Tongue (tissue), 1 donor: ENCODE measurements at regions not wholly inside any gene's neighbourhood (a gene's known extent, or its start where the extent isn't known, plus 50 kb on each side); places are given as distances from the start of the nearest gene placed in this dataset.

ENCODE experiments used
- DNase-seq: peaks from one replicate; pipeline ENCODE4 v3.0.0-alpha.2; 2015

GRCh38 chr6:132244744-132245143, 156.5 kb downstream of the MOXD1 start:
- no peak for DNase-seq

- DNase-seq, result no peak
Measured at GRCh38 chr6:132236744-132237143, 164.5 kb downstream of the MOXD1 start.

GRCh38 chr6:132236281-132236680, 165.0 kb downstream of the MOXD1 start:
- no peak for DNase-seq

GRCh38 chr6:132235596-132236280, 165.5 kb downstream of the MOXD1 start:
- no peak for DNase-seq

GRCh38 chr6:132234356-132234755, 166.9 kb downstream of the MOXD1 start:
- DNase-seq, result no peak

- DNase-seq, result no peak
Measured at GRCh38 chr6:132231121-132231884, 170.0 kb downstream of the MOXD1 start.

- DNase-seq, result no peak
Measured at GRCh38 chr6:132228894-132229293, 172.4 kb downstream of the MOXD1 start.

- DNase-seq, result no peak
Measured at GRCh38 chr6:132227904-132228303, 173.4 kb downstream of the MOXD1 start.

GRCh38 chr6:132224943-132225342, 176.3 kb downstream of the MOXD1 start:
- DNase-seq, result no peak

- no peak for DNase-seq
Measured at GRCh38 chr6:132220800-132221199, 180.5 kb downstream of the MOXD1 start.

GRCh38 chr6:132219901-132220300, 181.4 kb downstream of the MOXD1 start:
- no peak for DNase-seq

- peak; percentile 59 for DNase-seq
Measured at GRCh38 chr6:132218059-132218696, 183.1 kb downstream of the MOXD1 start.

- no peak for DNase-seq
Measured at GRCh38 chr6:132215805-132216204, 185.5 kb downstream of the MOXD1 start.

GRCh38 chr6:132214716-132215115, 186.6 kb downstream of the MOXD1 start:
- DNase-seq, result no peak

GRCh38 chr6:132213732-132214131, 187.5 kb downstream of the MOXD1 start:
- DNase-seq, result no peak

GRCh38 chr6:132213191-132213590, 188.1 kb downstream of the MOXD1 start:
- DNase-seq, result no peak

GRCh38 chr6:132210886-132211563, 190.2 kb downstream of the MOXD1 start:
- DNase-seq, result no peak

- DNase-seq, result no peak
Measured at GRCh38 chr6:132209351-132209750, 191.9 kb downstream of the MOXD1 start.

GRCh38 chr6:132207991-132208390, 193.3 kb downstream of the MOXD1 start:
- no peak for DNase-seq

GRCh38 chr6:132205946-132206345, 195.3 kb downstream of the MOXD1 start:
- no peak for DNase-seq

- no peak for DNase-seq
Measured at GRCh38 chr6:132204591-132204990, 196.7 kb downstream of the MOXD1 start.

GRCh38 chr6:132202574-132202973, 198.7 kb downstream of the MOXD1 start:
- peak; percentile 93 for DNase-seq

GRCh38 chr6:132199343-132199742, 201.9 kb downstream of the MOXD1 start:
- peak; percentile 44 for DNase-seq
